ENCODE measurements at regions not wholly inside any gene's neighbourhood (a gene's known extent, or its start where the extent isn't known, plus 50 kb on each side); places are given as distances from the start of the nearest gene placed in this dataset.

- DNase-seq (ENCODE audit: low spot score): no peak
- no peak for TF ChIP-seq CTCF (conservative IDR thresholded peaks at IDR 0.05; ENCODE audit: low read depth)
- POLR2A ChIA-PET (ENCODE audit: low non-redundant PET): no interaction called here
- no peak overlapping the region for H3K27ac ChIP-seq
- CTCF ChIA-PET: no interaction called here
Measured at GRCh38 chr4:43379016-43379415, 486.5 kb downstream of the GRXCR1 start.

GRCh38 chr4:43380093-43380492, 487.6 kb downstream of the GRXCR1 start:
- POLR2A ChIA-PET (ENCODE audit: low non-redundant PET): no interaction called here
- no peak for DNase-seq (ENCODE audit: low spot score)
- H3K27ac ChIP-seq: no peak overlapping the region
- no peak for TF ChIP-seq CTCF (conservative IDR thresholded peaks at IDR 0.05; ENCODE audit: low read depth)
- CTCF ChIA-PET: interaction anchor here (1.2 kb wide), 1 partner anchor 245 kb away, joined by 3 read pairs; no protein-coding TSS in a partner anchor

- no peak for TF ChIP-seq CTCF (conservative IDR thresholded peaks at IDR 0.05; ENCODE audit: low read depth)
- no peak overlapping the region for H3K27ac ChIP-seq
- no peak for DNase-seq (ENCODE audit: low spot score)
- CTCF ChIA-PET: no interaction called here
- POLR2A ChIA-PET (ENCODE audit: low non-redundant PET): no interaction called here
Measured at GRCh38 chr4:43391069-43391468, 498.6 kb downstream of the GRXCR1 start.

- DNase-seq (ENCODE audit: low spot score): no peak
- H3K27ac ChIP-seq: no peak overlapping the region
- TF ChIP-seq CTCF (conservative IDR thresholded peaks at IDR 0.05; ENCODE audit: low read depth): no peak
- POLR2A ChIA-PET (ENCODE audit: low non-redundant PET): no interaction called here
- CTCF ChIA-PET: no interaction called here
Measured at GRCh38 chr4:43394976-43395375, 502.5 kb downstream of the GRXCR1 start.

GRCh38 chr4:43399726-43400125, 507.2 kb downstream of the GRXCR1 start:
- no peak overlapping the region for H3K27ac ChIP-seq
- no peak for DNase-seq (ENCODE audit: low spot score)
- ChIA-PET POLR2A (ENCODE audit: low non-redundant PET) (no interaction called here), CTCF (no interaction called here)
- no peak for TF ChIP-seq CTCF (conservative IDR thresholded peaks at IDR 0.05; ENCODE audit: low read depth)

- no peak overlapping the region for H3K27ac ChIP-seq
- POLR2A ChIA-PET (ENCODE audit: low non-redundant PET): no interaction called here
- no peak for DNase-seq (ENCODE audit: low spot score)
- TF ChIP-seq CTCF (conservative IDR thresholded peaks at IDR 0.05; ENCODE audit: low read depth): no peak
- CTCF ChIA-PET: no interaction called here
Measured at GRCh38 chr4:43402393-43402792, 509.9 kb downstream of the GRXCR1 start.

- H3K27ac ChIP-seq: no peak overlapping the region
- CTCF ChIA-PET: no interaction called here
- DNase-seq (ENCODE audit: low spot score): no peak
- TF ChIP-seq CTCF (conservative IDR thresholded peaks at IDR 0.05; ENCODE audit: low read depth): no peak
- POLR2A ChIA-PET (ENCODE audit: low non-redundant PET): no interaction called here
Measured at GRCh38 chr4:43410636-43411035, 518.1 kb downstream of the GRXCR1 start.
